ENCODE measurements at regions not wholly inside any gene's neighbourhood (a gene's known extent, or its start where the extent isn't known, plus 50 kb on each side); places are given as distances from the start of the nearest gene placed in this dataset.
"Not testable (repeated sequence)": the region's sequence is repeated elsewhere in the genome, so short reads cannot be mapped to it uniquely, and the experiment has no call there.

DNA sequence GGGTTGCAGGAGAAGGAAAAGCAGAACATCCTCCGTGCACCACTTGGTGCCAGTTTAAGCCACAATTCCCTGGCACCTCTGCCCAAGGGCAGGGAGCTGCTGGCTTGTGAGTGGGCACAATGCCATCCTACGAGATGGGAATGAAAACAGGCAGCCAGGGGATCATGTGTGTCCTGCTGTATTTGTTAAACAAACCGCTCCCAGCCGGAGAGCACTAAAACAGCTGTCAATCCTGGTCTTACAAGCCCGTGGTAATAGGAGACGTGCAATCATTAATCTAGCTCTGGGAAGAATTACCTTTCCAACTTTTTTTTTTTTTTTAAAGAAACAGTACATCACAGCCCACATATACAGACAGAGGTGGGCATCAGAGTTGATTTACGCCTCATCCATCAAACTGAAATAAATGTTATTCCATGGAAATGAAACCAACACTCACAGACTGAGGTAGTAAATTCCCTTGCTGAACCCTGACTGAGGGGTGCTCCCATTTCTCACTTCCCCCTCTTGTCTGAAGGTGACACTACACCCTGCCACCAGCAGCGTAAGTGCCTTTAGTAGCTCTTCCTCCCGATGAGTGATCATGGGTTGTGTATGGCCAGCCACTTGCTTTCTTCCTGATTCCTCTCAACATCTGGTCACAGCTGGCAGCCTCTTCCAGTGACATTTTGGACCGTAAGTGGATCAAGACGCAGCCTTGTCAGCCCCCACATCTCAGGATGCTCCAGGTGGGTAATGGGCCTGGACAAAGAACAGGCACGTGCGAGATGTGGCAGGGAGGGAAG lies 143.8 kb downstream of the TEX36 start:
- WGBS, 2 experiments (ENCODE audit: insufficient coverage in 2 of 2), result 85 to 86% methylated on average over 12 of the region's 13 CpGs
- H3K4me3 ChIP-seq (ENCODE audit: extremely low read depth, insufficient read depth, low read length, poor library complexity, severe bottlenecking), result no peak overlapping the region
- H3K4me1 ChIP-seq (ENCODE audit: control insufficient read depth, insufficient read depth, low read length, poor library complexity, severe bottlenecking), result no peaks in the 10 kb centered on the region

DNA sequence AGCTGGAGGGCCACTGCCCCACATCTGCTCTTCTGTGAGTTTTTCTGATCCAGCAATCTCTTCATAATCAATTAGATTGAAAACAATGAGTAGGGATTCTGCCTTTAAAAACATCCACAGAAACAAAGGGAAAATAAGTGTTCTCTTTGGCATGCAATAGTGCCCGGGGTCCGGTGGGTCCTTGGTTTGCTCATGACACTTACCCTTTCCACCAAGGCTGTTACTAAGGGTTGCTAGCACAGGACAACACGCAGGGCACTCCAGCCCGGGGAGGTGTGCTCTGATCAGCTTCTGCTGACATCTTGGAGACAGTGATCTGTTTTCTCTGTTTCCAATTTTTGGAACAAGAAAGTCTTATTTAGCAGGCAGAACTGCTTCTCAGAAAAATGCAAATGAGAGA lies 146.7 kb downstream of the TEX36 start:
- H3K9me3 ChIP-seq (ENCODE audit: control insufficient read depth, low read length), result no peaks in the 10 kb centered on the region
- no peaks in the 10 kb centered on the region for H3K36me3 ChIP-seq (ENCODE audit: control insufficient read depth, insufficient read depth, low read length)
- no peak overlapping the region for H3K27ac ChIP-seq (ENCODE audit: low read depth, low read length, severe bottlenecking)
- no peaks in the 10 kb centered on the region for H3K4me1 ChIP-seq (ENCODE audit: control insufficient read depth, insufficient read depth, low read length, poor library complexity, severe bottlenecking)
- no peak overlapping the region for H3K4me3 ChIP-seq (ENCODE audit: extremely low read depth, insufficient read depth, low read length, poor library complexity, severe bottlenecking)
- 98 to 100% methylated on average over 4 of the region's 4 CpGs for WGBS, 2 experiments (ENCODE audit: insufficient coverage in 2 of 2)

More for the DNA sequence above, 143.8 kb downstream of the TEX36 start:
- no peaks in the 10 kb centered on the region for H3K36me3 ChIP-seq (ENCODE audit: control insufficient read depth, insufficient read depth, low read length)
- no peak overlapping the region for H3K27ac ChIP-seq (ENCODE audit: low read depth, low read length, severe bottlenecking)
- H3K9me3 ChIP-seq (ENCODE audit: control insufficient read depth, low read length), result no peaks in the 10 kb centered on the region

DNA sequence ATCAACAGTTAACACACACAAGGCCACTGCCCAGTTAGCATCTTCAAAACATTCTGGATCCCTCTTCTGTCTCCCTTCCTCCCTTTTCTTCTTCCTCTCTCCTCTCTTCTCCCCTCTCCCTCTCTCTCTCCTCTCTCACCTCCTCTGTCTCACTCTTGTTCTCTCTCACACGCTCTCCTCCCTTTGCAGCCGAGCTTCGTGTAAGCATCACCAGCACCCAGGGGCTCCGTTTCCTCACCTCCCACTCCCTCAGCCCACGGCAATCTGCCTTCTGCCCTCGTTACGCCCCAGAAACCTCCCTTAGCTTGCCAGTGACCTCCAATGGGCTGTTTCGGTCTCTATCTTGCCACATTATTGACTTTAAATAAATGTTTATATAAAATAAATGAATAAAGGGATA lies 147.4 kb downstream of the TEX36 start:
- 80 to 90% methylated on average over 2 to 7 of the region's 8 CpGs for WGBS, 2 experiments (ENCODE audit: insufficient coverage in 2 of 2)

DNA sequence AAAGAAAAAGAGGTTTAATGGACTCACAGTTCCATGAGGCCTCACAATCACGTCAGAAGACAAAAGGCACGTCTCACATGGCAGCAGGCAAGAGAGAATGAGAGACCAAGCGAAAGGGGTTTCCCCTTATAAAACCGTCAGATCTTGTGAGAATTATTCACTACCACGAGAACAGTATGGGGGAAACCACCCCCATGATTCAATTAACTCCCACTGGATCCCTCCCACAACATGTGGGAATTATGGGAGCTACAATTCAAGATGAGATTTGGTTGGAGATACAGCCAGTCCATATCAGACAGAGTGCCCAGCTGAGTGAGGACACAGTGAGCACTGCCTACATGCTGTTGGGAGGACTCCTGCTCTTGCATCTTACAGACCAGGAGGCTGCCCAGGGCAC lies 148.4 kb downstream of the TEX36 start:
- Histone ChIP-seq H3K4me1 (ENCODE audit: control insufficient read depth, insufficient read depth, low read length, poor library complexity, severe bottlenecking) (no peaks in the 10 kb centered on the region), H3K27ac (ENCODE audit: low read depth, low read length, severe bottlenecking) (no peak overlapping the region), H3K9me3 (ENCODE audit: control insufficient read depth, low read length) (no peaks in the 10 kb centered on the region), H3K36me3 (ENCODE audit: control insufficient read depth, insufficient read depth, low read length) (no peaks in the 10 kb centered on the region), H3K4me3 (ENCODE audit: extremely low read depth, insufficient read depth, low read length, poor library complexity, severe bottlenecking) (no peak overlapping the region)
- WGBS, 2 experiments (ENCODE audit: insufficient coverage in 2 of 2), result 78 to 100% methylated on average over 3 to 4 of the region's 5 CpGs

More for the DNA sequence above, 147.4 kb downstream of the TEX36 start:
- no peaks in the 10 kb centered on the region for H3K9me3 ChIP-seq (ENCODE audit: control insufficient read depth, low read length)
- no peaks in the 10 kb centered on the region for H3K36me3 ChIP-seq (ENCODE audit: control insufficient read depth, insufficient read depth, low read length)
- no peak overlapping the region for H3K4me3 ChIP-seq (ENCODE audit: extremely low read depth, insufficient read depth, low read length, poor library complexity, severe bottlenecking)
- H3K27ac ChIP-seq (ENCODE audit: low read depth, low read length, severe bottlenecking), result no peak overlapping the region
- H3K4me1 ChIP-seq (ENCODE audit: control insufficient read depth, insufficient read depth, low read length, poor library complexity, severe bottlenecking), result no peaks in the 10 kb centered on the region

DNA sequence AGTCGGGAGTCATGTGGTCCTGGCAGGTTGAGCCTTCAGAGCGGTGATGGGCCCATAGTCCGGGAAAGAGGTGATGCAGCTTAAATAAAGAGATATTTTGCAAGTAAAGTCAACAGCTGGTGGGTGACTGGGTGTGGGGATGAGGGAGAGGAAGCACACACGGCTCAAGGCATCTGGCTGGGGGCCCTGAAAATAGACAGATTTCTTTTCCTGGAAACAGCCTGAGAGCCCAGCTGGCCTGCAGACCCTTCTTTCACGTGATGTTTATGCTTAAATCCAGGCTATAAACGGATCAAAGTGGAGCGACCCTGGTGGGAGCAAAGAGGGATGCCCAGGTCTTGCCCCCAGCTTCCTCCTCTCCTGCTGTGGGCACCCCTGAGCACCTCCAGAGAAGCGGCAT lies 149.1 kb downstream of the TEX36 start:
- H3K36me3 ChIP-seq (ENCODE audit: control insufficient read depth, insufficient read depth, low read length), result no peaks in the 10 kb centered on the region
- H3K9me3 ChIP-seq (ENCODE audit: control insufficient read depth, low read length), result no peaks in the 10 kb centered on the region
- 85 to 90% methylated on average over 4 to 8 of the region's 8 CpGs for WGBS, 2 experiments (ENCODE audit: insufficient coverage in 2 of 2)
- no peak overlapping the region for H3K4me3 ChIP-seq (ENCODE audit: extremely low read depth, insufficient read depth, low read length, poor library complexity, severe bottlenecking)
- no peak overlapping the region for H3K27ac ChIP-seq (ENCODE audit: low read depth, low read length, severe bottlenecking)
- no peaks in the 10 kb centered on the region for H3K4me1 ChIP-seq (ENCODE audit: control insufficient read depth, insufficient read depth, low read length, poor library complexity, severe bottlenecking)

DNA sequence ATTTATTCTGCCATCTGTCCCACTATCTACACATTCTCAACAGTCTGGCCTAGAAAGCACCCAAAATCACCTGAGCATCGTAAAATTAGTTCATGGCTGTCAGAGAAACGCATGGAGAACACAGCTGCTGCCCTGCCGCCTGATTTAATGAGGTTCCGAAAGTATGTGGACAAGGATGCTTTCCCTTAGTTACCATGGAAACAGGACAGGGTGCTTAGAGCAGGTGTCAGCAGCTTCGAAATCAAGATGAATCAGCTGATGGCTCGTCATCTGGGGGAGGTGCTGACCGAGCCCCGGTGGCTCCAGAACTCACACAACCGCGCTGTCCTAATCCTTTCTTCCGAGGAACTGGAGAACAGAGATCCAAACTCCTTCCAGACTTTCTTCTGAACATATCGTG lies 151.5 kb downstream of the TEX36 start:
- Histone ChIP-seq H3K4me3 (ENCODE audit: extremely low read depth, insufficient read depth, low read length, poor library complexity, severe bottlenecking) (no peak overlapping the region), H3K9me3 (ENCODE audit: control insufficient read depth, low read length) (no peaks in the 10 kb centered on the region), H3K4me1 (ENCODE audit: control insufficient read depth, insufficient read depth, low read length, poor library complexity, severe bottlenecking) (no peaks in the 10 kb centered on the region), H3K27ac (ENCODE audit: low read depth, low read length, severe bottlenecking) (no peak overlapping the region), H3K36me3 (ENCODE audit: control insufficient read depth, insufficient read depth, low read length) (no peaks in the 10 kb centered on the region)
- 81 to 85% methylated on average over 11 of the region's 12 CpGs for WGBS, 2 experiments (ENCODE audit: insufficient coverage in 2 of 2)

DNA sequence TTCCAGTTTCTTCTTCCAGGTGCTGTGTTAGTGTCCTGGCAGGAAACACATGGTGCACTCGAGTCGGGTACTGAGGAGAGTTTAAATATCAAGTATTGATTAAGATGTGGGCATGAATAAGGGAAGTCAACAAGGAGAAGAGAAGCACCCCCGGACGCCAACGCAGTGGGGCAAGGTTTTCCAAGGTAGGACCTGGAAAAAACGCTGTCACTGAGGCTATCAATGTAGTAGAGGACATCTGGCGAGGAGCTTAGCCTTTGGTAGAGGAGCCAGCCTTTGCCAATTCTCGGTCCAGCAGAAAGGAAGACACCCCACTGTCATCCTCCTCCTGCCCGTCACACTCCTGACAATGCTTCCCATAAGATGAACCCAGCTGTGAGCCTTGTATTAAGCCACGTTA lies 159.6 kb downstream of the TEX36 start:
- H3K9me3 ChIP-seq (ENCODE audit: control insufficient read depth, low read length), result no peaks in the 10 kb centered on the region
- WGBS, 2 experiments (ENCODE audit: insufficient coverage in 2 of 2), result 89 to 100% methylated on average over 4 to 7 of the region's 10 CpGs
- no peak overlapping the region for H3K27ac ChIP-seq (ENCODE audit: low read depth, low read length, severe bottlenecking)
- H3K36me3 ChIP-seq (ENCODE audit: control insufficient read depth, insufficient read depth, low read length), result no peaks in the 10 kb centered on the region
- H3K4me3 ChIP-seq (ENCODE audit: extremely low read depth, insufficient read depth, low read length, poor library complexity, severe bottlenecking), result no peak overlapping the region
- H3K4me1 ChIP-seq (ENCODE audit: control insufficient read depth, insufficient read depth, low read length, poor library complexity, severe bottlenecking), result no peaks in the 10 kb centered on the region

DNA sequence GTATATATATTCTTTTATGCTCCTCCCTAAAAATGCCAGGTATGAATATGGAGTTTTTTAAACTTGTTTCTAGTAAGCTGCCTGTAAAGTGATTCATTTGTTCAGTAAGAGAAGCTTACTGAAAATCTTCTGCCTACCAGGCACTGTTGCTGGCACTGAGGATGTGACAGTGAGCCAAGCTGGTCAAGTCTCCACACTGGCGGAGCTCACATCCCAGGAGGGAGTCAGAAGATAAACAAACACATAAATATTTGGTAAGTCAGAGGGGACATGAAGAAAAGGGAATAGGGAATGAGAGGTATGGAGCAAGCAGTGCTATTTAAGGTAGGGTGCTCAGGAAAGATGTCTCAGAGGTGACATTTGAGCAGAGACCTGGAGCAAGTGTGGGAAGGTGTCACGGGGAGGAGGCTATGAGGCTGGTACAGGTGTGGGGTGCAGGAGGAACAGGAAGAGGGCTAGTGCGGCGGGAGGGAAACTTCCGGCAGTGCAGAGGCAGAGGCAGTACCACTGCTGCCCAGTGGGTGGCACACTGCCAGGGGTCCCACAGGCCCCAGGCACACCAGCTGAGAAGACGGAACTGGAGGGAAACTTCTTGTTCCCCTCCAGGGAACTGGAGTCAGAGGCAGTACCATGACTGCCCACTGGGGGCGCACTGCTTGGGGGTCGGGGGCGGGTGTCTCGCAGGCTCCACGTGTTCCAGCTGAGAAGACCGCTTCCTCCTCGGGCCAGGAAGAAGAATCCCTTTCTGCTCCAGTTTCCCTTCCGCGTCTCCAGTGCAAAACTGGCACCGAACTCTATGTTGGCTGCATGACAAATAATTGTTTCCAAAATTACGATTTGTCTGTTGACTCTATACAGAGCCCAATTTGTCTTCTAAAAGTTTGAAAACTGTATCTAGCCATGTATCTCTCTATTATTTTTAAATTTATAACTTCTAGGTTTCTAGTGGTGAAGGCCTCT lies 161.0 kb downstream of the TEX36 start:
- no peaks in the 10 kb centered on the region for H3K4me1 ChIP-seq (ENCODE audit: control insufficient read depth, insufficient read depth, low read length, poor library complexity, severe bottlenecking)
- no peak overlapping the region for H3K4me3 ChIP-seq (ENCODE audit: extremely low read depth, insufficient read depth, low read length, poor library complexity, severe bottlenecking)
- 77 to 86% methylated on average over 15 to 16 of the region's 17 CpGs for WGBS, 2 experiments (ENCODE audit: insufficient coverage in 2 of 2)
- no peaks in the 10 kb centered on the region for H3K36me3 ChIP-seq (ENCODE audit: control insufficient read depth, insufficient read depth, low read length)
- peaks cover 4% of the 10 kb centered on the region for H3K9me3 ChIP-seq (ENCODE audit: control insufficient read depth, low read length)
- H3K27ac ChIP-seq (ENCODE audit: low read depth, low read length, severe bottlenecking), result no peak overlapping the region

DNA sequence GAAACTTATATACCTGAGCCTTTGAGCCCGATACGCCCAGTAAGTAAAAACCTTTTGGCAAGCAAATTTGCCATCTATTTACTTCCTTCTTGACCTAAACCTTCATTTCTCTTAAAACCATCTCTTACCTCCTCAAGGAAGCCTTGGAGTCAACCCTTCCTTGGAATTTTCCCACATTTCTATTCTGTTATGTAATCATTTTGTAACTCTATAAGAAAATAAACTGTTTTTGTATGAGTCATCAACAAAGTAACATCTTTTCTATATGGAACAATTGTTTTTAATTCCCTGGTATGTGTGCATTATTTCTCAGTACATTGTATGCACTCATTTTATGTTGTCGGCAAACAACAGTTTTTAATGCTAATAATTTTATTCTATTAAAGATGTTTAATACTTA lies 162.0 kb downstream of the TEX36 start:
- no peaks in the 10 kb centered on the region for H3K4me1 ChIP-seq (ENCODE audit: control insufficient read depth, insufficient read depth, low read length, poor library complexity, severe bottlenecking)
- no peak overlapping the region for H3K4me3 ChIP-seq (ENCODE audit: extremely low read depth, insufficient read depth, low read length, poor library complexity, severe bottlenecking)
- H3K27ac ChIP-seq (ENCODE audit: low read depth, low read length, severe bottlenecking), result no peak overlapping the region
- H3K9me3 ChIP-seq (ENCODE audit: control insufficient read depth, low read length), result peaks cover 4% of the 10 kb centered on the region
- 89 to 100% methylated on average over 2 of the region's 3 CpGs for WGBS, 2 experiments (ENCODE audit: insufficient coverage in 2 of 2)
- no peaks in the 10 kb centered on the region for H3K36me3 ChIP-seq (ENCODE audit: control insufficient read depth, insufficient read depth, low read length)

DNA sequence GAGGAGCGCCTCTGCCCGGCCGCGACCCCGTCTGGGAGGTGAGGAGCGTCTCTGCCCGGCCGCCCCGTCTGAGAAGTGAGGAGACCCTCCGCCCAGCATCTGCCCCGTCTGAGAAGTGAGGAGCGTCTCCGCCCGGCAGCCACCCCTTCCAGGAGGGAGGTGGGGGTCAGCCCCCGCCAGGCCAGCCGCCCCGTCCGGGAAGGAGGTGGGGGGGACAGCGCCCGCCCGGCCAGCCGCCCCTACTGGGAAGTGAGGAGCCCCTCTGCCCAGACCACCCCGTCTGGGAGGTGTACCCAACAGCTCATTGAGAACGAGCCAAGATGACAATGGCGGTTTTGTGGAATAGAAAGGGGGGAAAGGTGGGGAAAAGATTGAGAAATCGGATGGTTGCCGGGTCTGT lies 164.6 kb downstream of the TEX36 start:
- WGBS, 2 experiments (ENCODE audit: insufficient coverage in 2 of 2), result 71 to 85% methylated on average over 9 to 11 of the region's 27 CpGs
- not testable (repeated sequence) for H3K36me3 ChIP-seq (ENCODE audit: control insufficient read depth, insufficient read depth, low read length); H3K9me3 ChIP-seq (ENCODE audit: control insufficient read depth, low read length); H3K27ac ChIP-seq (ENCODE audit: low read depth, low read length, severe bottlenecking); H3K4me1 ChIP-seq (ENCODE audit: control insufficient read depth, insufficient read depth, low read length, poor library complexity, severe bottlenecking); H3K4me3 ChIP-seq (ENCODE audit: extremely low read depth, insufficient read depth, low read length, poor library complexity, severe bottlenecking)

All from mesodermal cell (in vitro differentiated cells).